NT2/D1 (cell line): ENCODE measurements at regions not wholly inside any gene's neighbourhood (a gene's known extent, or its start where the extent isn't known, plus 50 kb on each side); places are given as distances from the start of the nearest gene placed in this dataset.

ENCODE experiments used
- YY1 ChIP-seq: IDR thresholded peaks from 2 replicates; pipeline ENCODE4 v1.6.1; 2011; ENCODE audit not compliant: insufficient read length, insufficient read depth
- ZNF274 ChIP-seq: IDR thresholded peaks from 2 replicates; pipeline ENCODE4 v1.6.1; 2011; ENCODE audit warnings: mild to moderate bottlenecking, low read depth, low read length

GRCh38 chr15:77775373-77775772 lies 142.7 kb upstream of the LINGO1 start:
- no peak for TF ChIP-seq ZNF274
- no peak for TF ChIP-seq YY1
